WTC11 (cell line): ENCODE measurements at regions not wholly inside any gene's neighbourhood (a gene's known extent, or its start where the extent isn't known, plus 50 kb on each side); places are given as distances from the start of the nearest gene placed in this dataset.

Experiments used
- NR3C1 ChIP-seq: sonication (generic); formaldehyde crosslinking; conservative IDR thresholded peaks from 2 replicates; pipeline ENCODE4 v1.8.1; 2023; ENCODE audit warnings: low read depth, mild to moderate bottlenecking, missing genetic modification reagents
- USF2 ChIP-seq: sonication (generic); formaldehyde crosslinking; IDR thresholded peaks from 2 replicates; pipeline ENCODE4 v1.8.1; 2023; ENCODE audit warnings: mild to moderate bottlenecking, missing genetic modification reagents, moderate library complexity
- TF ChIP-seq, protein P1 (sequence below): fragments of 200-600 bp; IDR thresholded peaks from 2 replicates; pipeline ENCODE4 v1.8.0; 2022; ENCODE audit warnings: antibody characterized with exemption

DNA sequence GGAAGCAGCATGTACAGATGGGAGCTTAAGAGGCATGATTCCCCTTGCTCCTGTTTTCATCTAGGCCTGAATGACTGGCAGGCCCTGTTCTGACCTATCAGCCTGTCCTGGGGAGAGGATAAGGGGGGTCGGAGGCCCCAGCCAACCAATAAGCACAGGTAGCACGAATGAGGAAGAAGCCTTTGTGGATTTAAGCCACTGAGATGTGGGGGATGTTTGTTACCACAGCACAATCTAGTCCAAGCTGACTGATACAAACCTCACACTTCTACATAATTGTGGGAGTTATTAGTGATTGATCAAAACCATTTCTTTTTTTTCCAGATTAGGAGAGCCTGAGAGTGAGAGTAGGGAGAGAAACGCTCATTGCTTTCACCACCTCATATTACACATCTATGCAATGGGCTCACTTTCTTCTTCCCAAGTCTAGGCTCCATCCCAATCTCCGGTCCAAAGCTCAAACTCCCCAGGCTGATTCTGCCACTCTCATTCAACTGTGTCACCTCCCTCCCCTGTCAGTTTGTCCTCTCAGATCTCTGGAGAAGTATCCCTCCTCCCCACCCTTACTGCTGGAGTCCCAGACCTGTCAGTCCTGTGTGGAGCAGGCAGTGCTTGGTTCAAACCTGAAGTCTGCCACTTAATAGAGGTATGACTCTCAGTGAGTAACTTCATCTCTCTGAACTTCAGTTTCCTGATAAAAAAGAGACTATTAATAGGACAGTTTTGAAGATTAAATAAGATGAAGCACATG is 220.5 kb downstream of the PTPRU start:
- TF ChIP-seq, protein P1, sequence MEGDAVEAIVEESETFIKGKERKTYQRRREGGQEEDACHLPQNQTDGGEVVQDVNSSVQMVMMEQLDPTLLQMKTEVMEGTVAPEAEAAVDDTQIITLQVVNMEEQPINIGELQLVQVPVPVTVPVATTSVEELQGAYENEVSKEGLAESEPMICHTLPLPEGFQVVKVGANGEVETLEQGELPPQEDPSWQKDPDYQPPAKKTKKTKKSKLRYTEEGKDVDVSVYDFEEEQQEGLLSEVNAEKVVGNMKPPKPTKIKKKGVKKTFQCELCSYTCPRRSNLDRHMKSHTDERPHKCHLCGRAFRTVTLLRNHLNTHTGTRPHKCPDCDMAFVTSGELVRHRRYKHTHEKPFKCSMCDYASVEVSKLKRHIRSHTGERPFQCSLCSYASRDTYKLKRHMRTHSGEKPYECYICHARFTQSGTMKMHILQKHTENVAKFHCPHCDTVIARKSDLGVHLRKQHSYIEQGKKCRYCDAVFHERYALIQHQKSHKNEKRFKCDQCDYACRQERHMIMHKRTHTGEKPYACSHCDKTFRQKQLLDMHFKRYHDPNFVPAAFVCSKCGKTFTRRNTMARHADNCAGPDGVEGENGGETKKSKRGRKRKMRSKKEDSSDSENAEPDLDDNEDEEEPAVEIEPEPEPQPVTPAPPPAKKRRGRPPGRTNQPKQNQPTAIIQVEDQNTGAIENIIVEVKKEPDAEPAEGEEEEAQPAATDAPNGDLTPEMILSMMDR = no peak
- TF ChIP-seq USF2 (CRISPR knock-in tag) (no peak), NR3C1 (CRISPR knock-in tag) (no peak)
